ENCODE measurements at regions not wholly inside any gene's neighbourhood (a gene's known extent, or its start where the extent isn't known, plus 50 kb on each side); places are given as distances from the start of the nearest gene placed in this dataset.

DNA sequence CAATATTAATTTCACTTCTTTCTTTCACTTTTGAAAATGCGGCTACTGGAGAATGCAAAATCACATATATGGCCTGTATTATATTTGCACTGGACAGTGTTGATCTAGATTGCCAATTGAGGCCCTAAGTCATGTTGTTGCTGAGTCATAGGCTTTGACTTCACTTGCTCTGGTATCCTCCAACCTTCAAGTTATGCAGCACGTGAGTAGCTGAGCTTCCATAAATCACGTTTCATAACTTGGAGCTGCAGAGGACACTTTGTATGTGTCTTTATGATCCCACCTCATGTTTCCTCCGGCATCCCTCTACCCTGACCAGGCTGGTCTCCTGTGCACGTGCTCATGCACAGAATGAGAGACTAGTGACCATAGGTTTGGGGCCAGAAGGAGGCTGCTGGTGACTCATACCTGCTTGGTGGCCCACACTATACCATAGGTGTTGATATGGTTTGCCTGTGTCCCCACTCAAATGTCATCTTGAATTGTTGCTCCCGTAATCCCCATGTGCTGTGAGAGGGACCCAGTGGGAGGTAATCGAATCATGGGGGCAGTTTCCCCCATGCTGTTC is 103.0 kb upstream of the TSPAN2 start:
- TF ChIP-seq, protein P1, sequence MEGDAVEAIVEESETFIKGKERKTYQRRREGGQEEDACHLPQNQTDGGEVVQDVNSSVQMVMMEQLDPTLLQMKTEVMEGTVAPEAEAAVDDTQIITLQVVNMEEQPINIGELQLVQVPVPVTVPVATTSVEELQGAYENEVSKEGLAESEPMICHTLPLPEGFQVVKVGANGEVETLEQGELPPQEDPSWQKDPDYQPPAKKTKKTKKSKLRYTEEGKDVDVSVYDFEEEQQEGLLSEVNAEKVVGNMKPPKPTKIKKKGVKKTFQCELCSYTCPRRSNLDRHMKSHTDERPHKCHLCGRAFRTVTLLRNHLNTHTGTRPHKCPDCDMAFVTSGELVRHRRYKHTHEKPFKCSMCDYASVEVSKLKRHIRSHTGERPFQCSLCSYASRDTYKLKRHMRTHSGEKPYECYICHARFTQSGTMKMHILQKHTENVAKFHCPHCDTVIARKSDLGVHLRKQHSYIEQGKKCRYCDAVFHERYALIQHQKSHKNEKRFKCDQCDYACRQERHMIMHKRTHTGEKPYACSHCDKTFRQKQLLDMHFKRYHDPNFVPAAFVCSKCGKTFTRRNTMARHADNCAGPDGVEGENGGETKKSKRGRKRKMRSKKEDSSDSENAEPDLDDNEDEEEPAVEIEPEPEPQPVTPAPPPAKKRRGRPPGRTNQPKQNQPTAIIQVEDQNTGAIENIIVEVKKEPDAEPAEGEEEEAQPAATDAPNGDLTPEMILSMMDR (IDR thresholded peaks at IDR 0.05), result no peak
- no peak for TF ChIP-seq POLR2A (IDR thresholded peaks at IDR 0.05)

Measured in uterus (tissue), 2 donors.